ENCODE measurements at regions not wholly inside any gene's neighbourhood (a gene's known extent, or its start where the extent isn't known, plus 50 kb on each side); places are given as distances from the start of the nearest gene placed in this dataset.

- no peak overlapping the region for H3K27ac ChIP-seq
- no peak overlapping the region for H3K9ac ChIP-seq
- TF ChIP-seq Cebpa-rat (IDR thresholded peaks at IDR 0.05): no peak
- H3K36me3 ChIP-seq: no peaks in the 10 kb centered on the region
- H3K9me3 ChIP-seq: no peaks in the 10 kb centered on the region
- H3K4me1 ChIP-seq: peaks cover 10% of the 10 kb centered on the region
- no peaks in the 10 kb centered on the region for H3K27me3 ChIP-seq
- no peak overlapping the region for H3K4me3 ChIP-seq
- no peaks in the 10 kb centered on the region for H4K20me1 ChIP-seq
- no peak overlapping the region for H3K4me2 ChIP-seq
Measured at GRCh38 chr10:62866451-62866850, 50.3 kb upstream of the EGR2 start.
